DOHH2 (cell line): ENCODE measurements at regions not wholly inside any gene's neighbourhood (a gene's known extent, or its start where the extent isn't known, plus 50 kb on each side); places are given as distances from the start of the nearest gene placed in this dataset.

ENCODE experiments used
- H3F3A ChIP-seq: fragments of 200-600 bp; sonication (generic), shearing (Covaris generic); 2 replicates; pipeline ENCODE4 v1.6.0; 2016; ENCODE audit warnings: antibody characterized with exemption, mild to moderate bottlenecking; ENCODE audit not compliant: control insufficient read depth, insufficient read depth
- H3K27ac ChIP-seq: fragments of 200-600 bp; sonication (generic); 2 replicates; pipeline ENCODE4 v1.5.1; 2014; ENCODE audit warnings: low read depth, mild to moderate bottlenecking, low read length, moderate library complexity
- H3K27me3 ChIP-seq: fragments of 200-600 bp; sonication (generic); 2 replicates; pipeline ENCODE4 v1.6.1; 2014; ENCODE audit warnings: mild to moderate bottlenecking, low read length, mixed read lengths; ENCODE audit not compliant: control insufficient read depth
- H3K36me3 ChIP-seq: fragments of 200-600 bp; sonication (generic); 2 replicates; pipeline ENCODE4 v1.6.1; 2014; ENCODE audit warnings: mild to moderate bottlenecking, low read length, moderate library complexity, mixed read lengths; ENCODE audit not compliant: control insufficient read depth
- H3K4me1 ChIP-seq: fragments of 200-600 bp; sonication (generic); 2 replicates; pipeline ENCODE4 v1.6.1; 2014; ENCODE audit warnings: mild to moderate bottlenecking, low read length, mixed read lengths; ENCODE audit not compliant: control insufficient read depth
- H3K4me2 ChIP-seq: fragments of 200-600 bp; sonication (generic); 2 replicates; pipeline ENCODE4 v1.6.0; 2014; ENCODE audit warnings: mild to moderate bottlenecking, low read length, moderate library complexity
- H3K4me3 ChIP-seq: fragments of 200-600 bp; sonication (generic); 2 replicates; pipeline ENCODE4 v1.5.1; 2014; ENCODE audit warnings: mild to moderate bottlenecking, low read length, mixed read lengths
- H3K79me2 ChIP-seq: fragments of 200-600 bp; sonication (generic); 2 replicates; pipeline ENCODE4 v1.6.1; 2014; ENCODE audit warnings: mild to moderate bottlenecking, low read length, mixed read lengths; ENCODE audit not compliant: control insufficient read depth
- H3K9me2 ChIP-seq: fragments of 200-600 bp; sonication (generic); replicated peaks from 2 replicates; pipeline ENCODE4 v1.6.1; 2014; ENCODE audit warnings: mild to moderate bottlenecking, low read length, mixed read lengths; ENCODE audit not compliant: control insufficient read depth
- H3K9me3 ChIP-seq: fragments of 200-600 bp; sonication (generic); 2 replicates; pipeline ENCODE4 v1.6.1; 2014; ENCODE audit warnings: antibody characterized with exemption, low read length, mixed read lengths; ENCODE audit not compliant: control insufficient read depth, insufficient read depth
- H4K20me1 ChIP-seq: fragments of 200-600 bp; sonication (generic); 2 replicates; pipeline ENCODE4 v1.6.0; 2014; ENCODE audit warnings: low read depth, mild to moderate bottlenecking, antibody characterized with exemption, low read length, moderate library complexity; ENCODE audit not compliant: control insufficient read depth, insufficient read depth
- CTCF ChIP-seq: fragments of 200-600 bp; sonication (generic); IDR thresholded peaks from one replicate; pipeline ENCODE4 v1.5.1; 2014; ENCODE audit warnings: antibody characterized with exemption, mild to moderate bottlenecking, low read depth, low read length; ENCODE audit not compliant: poor library complexity, severe bottlenecking
- EZH2phosphoT487 ChIP-seq: fragments of 200-600 bp; sonication (generic); IDR thresholded peaks from 2 replicates; pipeline ENCODE4 v1.6.1; 2017; ENCODE audit warnings: borderline replicate concordance, mild to moderate bottlenecking, antibody characterized with exemption, low read length, moderate library complexity, mixed read lengths

DNA sequence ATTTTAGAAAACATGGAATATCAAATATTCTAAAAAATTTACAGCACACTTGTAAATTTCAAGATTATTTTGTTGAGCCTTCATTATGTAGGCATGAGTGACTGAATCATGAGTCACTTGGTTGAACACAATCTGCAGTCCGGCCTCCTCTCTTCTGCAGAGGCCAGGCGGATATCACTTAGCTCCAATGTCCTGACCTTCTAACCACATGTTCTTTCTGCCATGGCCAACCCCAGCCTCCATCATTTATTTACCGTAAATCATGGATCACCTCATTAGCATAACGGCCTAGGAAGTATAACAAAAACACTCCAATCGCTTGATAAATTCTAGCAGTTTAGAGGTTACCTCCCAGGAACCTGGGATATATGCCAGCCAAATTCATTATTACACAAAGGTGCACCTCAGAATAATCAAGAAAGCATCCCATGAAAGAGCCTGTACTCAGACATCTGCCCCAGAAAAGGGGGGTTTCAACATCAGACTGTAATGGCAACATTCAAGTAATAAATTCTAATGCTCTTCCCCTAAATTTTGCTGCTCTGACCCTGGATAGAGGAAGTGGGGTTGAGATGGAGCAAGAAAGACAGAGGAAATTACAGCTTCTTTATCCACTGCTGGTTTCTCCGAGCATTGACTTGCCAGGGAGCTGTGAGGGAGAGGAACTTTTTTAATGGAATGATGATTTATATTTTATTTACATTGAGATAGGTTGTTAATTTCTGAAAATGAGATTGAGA, 2153.6 kb upstream of the AGA start:
- no peaks in the 10 kb centered on the region for H3K9me2 ChIP-seq
- no peak overlapping the region for H3K4me3 ChIP-seq
- no peak overlapping the region for H3K4me2 ChIP-seq
- no peaks in the 10 kb centered on the region for H3K27me3 ChIP-seq
- H3K36me3 ChIP-seq = no peaks in the 10 kb centered on the region
- H4K20me1 ChIP-seq = no peaks in the 10 kb centered on the region
- no peaks in the 10 kb centered on the region for H3K9me3 ChIP-seq
- H3K4me1 ChIP-seq = no peaks in the 10 kb centered on the region
- no peaks in the 10 kb centered on the region for H3K79me2 ChIP-seq
- H3F3A ChIP-seq = no peaks in the 10 kb centered on the region
- TF ChIP-seq CTCF = no peak
- no peak for TF ChIP-seq EZH2phosphoT487
- no peak overlapping the region for H3K27ac ChIP-seq

GRCh38 chr4:179596621-179597020, 2154.4 kb upstream of the AGA start:
- no peaks in the 10 kb centered on the region for H3K79me2 ChIP-seq
- H3K4me2 ChIP-seq = no peak overlapping the region
- H3K9me2 ChIP-seq = no peaks in the 10 kb centered on the region
- H3K4me1 ChIP-seq = no peaks in the 10 kb centered on the region
- no peaks in the 10 kb centered on the region for H3K9me3 ChIP-seq
- TF ChIP-seq EZH2phosphoT487 = no peak
- TF ChIP-seq CTCF = no peak
- H4K20me1 ChIP-seq = no peaks in the 10 kb centered on the region
- H3K27ac ChIP-seq = no peak overlapping the region
- no peaks in the 10 kb centered on the region for H3F3A ChIP-seq
- no peaks in the 10 kb centered on the region for H3K36me3 ChIP-seq
- H3K4me3 ChIP-seq = no peak overlapping the region
- no peaks in the 10 kb centered on the region for H3K27me3 ChIP-seq

DNA sequence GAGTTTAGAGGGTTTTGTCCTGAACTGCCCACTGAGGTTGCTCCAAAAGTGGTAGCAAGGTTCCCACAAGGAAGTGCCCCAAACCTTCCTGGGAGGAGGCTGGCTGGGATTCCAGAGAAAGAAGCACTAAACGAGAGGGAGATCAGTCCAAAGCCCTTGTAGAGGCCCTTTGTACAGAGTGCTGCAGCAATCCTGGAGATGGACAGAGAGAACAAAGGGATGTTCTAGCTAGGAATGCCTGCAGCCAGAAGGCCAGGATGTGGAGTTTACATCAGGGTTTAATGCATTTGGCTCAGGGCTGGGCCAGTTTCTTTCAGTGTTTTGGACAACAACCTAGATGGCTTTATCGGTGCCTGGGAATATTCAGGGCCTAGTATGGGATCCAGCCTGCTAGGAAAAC, 2155.1 kb upstream of the AGA start:
- no peaks in the 10 kb centered on the region for H3K27me3 ChIP-seq
- no peaks in the 10 kb centered on the region for H3K9me3 ChIP-seq
- no peak overlapping the region for H3K4me2 ChIP-seq
- TF ChIP-seq CTCF (no peak), EZH2phosphoT487 (no peak)
- no peaks in the 10 kb centered on the region for H4K20me1 ChIP-seq
- H3K36me3 ChIP-seq = no peaks in the 10 kb centered on the region
- H3K27ac ChIP-seq = no peak overlapping the region
- H3K4me1 ChIP-seq = no peaks in the 10 kb centered on the region
- no peak overlapping the region for H3K4me3 ChIP-seq
- H3K9me2 ChIP-seq = no peaks in the 10 kb centered on the region
- H3F3A ChIP-seq = no peaks in the 10 kb centered on the region
- H3K79me2 ChIP-seq = no peaks in the 10 kb centered on the region
